ENCODE measurements at regions not wholly inside any gene's neighbourhood (a gene's known extent, or its start where the extent isn't known, plus 50 kb on each side); places are given as distances from the start of the nearest gene placed in this dataset.

DNA sequence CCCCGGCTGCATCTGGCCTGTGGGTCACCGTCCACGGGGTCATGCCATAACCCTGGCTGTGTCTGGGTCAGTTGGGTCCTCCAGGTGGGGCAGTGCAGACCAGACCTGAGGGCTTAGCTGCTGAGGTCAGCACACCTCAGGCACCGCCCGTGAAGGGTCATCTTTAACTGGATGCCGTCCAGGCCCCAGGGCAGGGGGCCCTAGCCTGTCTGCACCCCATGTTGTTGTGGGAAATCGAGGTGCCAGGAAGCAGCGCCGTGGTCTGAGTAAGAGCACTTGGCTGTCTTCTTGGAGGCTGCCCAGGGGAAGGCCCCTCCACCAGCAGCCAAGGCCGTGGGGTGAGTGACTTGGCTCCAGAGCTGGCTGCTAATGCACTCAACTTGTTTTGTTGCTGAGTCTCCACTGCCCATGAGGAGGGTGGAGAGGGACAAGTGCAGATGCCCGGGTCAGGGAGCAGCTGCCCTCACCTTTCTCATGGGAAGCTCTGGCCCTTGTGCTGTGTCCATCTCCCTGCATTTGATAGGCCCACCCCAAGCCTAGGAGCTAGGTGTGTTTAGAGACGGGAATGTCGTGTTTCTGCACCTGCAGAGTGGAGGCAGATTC lies 317.2 kb downstream of the TMEM121 start:
- intact Hi-C loops (cut with DNase I), result no loop called here
- TF ChIP-seq, protein P1, sequence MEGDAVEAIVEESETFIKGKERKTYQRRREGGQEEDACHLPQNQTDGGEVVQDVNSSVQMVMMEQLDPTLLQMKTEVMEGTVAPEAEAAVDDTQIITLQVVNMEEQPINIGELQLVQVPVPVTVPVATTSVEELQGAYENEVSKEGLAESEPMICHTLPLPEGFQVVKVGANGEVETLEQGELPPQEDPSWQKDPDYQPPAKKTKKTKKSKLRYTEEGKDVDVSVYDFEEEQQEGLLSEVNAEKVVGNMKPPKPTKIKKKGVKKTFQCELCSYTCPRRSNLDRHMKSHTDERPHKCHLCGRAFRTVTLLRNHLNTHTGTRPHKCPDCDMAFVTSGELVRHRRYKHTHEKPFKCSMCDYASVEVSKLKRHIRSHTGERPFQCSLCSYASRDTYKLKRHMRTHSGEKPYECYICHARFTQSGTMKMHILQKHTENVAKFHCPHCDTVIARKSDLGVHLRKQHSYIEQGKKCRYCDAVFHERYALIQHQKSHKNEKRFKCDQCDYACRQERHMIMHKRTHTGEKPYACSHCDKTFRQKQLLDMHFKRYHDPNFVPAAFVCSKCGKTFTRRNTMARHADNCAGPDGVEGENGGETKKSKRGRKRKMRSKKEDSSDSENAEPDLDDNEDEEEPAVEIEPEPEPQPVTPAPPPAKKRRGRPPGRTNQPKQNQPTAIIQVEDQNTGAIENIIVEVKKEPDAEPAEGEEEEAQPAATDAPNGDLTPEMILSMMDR (IDR thresholded peaks at IDR 0.05), result no peak
- no peak for TF ChIP-seq POLR2A (IDR thresholded peaks at IDR 0.05)
- DNase-seq, result no peak
- no peak overlapping the region for H3K4me3 ChIP-seq (replicated peaks in 1 of 3)
- H3K4me1 ChIP-seq, result no peaks in the 10 kb centered on the region
- H3K27ac ChIP-seq, result no peak overlapping the region
- no peaks in the 10 kb centered on the region for H3K9me3 ChIP-seq
- H3K36me3 ChIP-seq, result no peaks in the 10 kb centered on the region
- no peaks in the 10 kb centered on the region for H3K27me3 ChIP-seq
- 48 to 69% methylated on average over 7 to 10 of the region's 13 CpGs for WGBS, 2 donors

GRCh38 chr14:105844047-105844630 lies 317.8 kb downstream of the TMEM121 start:
- intact Hi-C loops (cut with DNase I), result no loop called here
- no peak overlapping the region for H3K27ac ChIP-seq
- H3K27me3 ChIP-seq, result no peaks in the 10 kb centered on the region
- no peak for DNase-seq
- WGBS, 2 donors, result 87 to 95% methylated on average over 9 to 15 of the region's 16 CpGs
- no peaks in the 10 kb centered on the region for H3K36me3 ChIP-seq
- H3K4me3 ChIP-seq (replicated peaks in 1 of 3), result no peak overlapping the region
- no peaks in the 10 kb centered on the region for H3K4me1 ChIP-seq
- TF ChIP-seq, protein P1 (IDR thresholded peaks at IDR 0.05), result no peak
- TF ChIP-seq POLR2A (IDR thresholded peaks at IDR 0.05), result no peak
- H3K9me3 ChIP-seq, result no peaks in the 10 kb centered on the region

GRCh38 chr14:105844810-105845724 lies 318.7 kb downstream of the TMEM121 start:
- WGBS, 2 donors, result 88 to 90% methylated on average over 15 to 18 of the region's 18 CpGs
- H3K27me3 ChIP-seq, result no peaks in the 10 kb centered on the region
- DNase-seq, result no peak
- H3K4me1 ChIP-seq, result no peaks in the 10 kb centered on the region
- no peaks in the 10 kb centered on the region for H3K9me3 ChIP-seq
- TF ChIP-seq, protein P1 (IDR thresholded peaks at IDR 0.05), result no peak
- no peak for TF ChIP-seq POLR2A (IDR thresholded peaks at IDR 0.05)
- intact Hi-C loops (cut with DNase I), result no loop called here
- no peaks in the 10 kb centered on the region for H3K36me3 ChIP-seq
- H3K27ac ChIP-seq, result no peak overlapping the region
- H3K4me3 ChIP-seq (replicated peaks in 1 of 3), result no peak overlapping the region

- H3K27ac ChIP-seq, result no peak overlapping the region
Measured at GRCh38 chr14:105845725-105846309, 319.4 kb downstream of the TMEM121 start.

More at GRCh38 chr14:105845725-105846309, 319.4 kb downstream of the TMEM121 start:
- no peak for TF ChIP-seq POLR2A (IDR thresholded peaks at IDR 0.05)
- TF ChIP-seq, protein P1 (IDR thresholded peaks at IDR 0.05), result no peak
- H3K4me1 ChIP-seq, result no peaks in the 10 kb centered on the region
- H3K36me3 ChIP-seq, result no peaks in the 10 kb centered on the region
- H3K27me3 ChIP-seq, result no peaks in the 10 kb centered on the region
- H3K4me3 ChIP-seq (replicated peaks in 1 of 3), result no peak overlapping the region
- H3K9me3 ChIP-seq, result no peaks in the 10 kb centered on the region
- intact Hi-C loops (cut with DNase I), result no loop called here
- 77 to 83% methylated on average over 9 of the region's 10 CpGs for WGBS, 2 donors
- no peak for DNase-seq
